Hematopoietic multipotent progenitor cell treated with erythropoietin and hydrocortisone succinate and interleukin-3 and kit ligand, for 4 days (in vitro differentiated cells): ENCODE measurements at regions not wholly inside any gene's neighbourhood (a gene's known extent, or its start where the extent isn't known, plus 50 kb on each side); places are given as distances from the start of the nearest gene placed in this dataset.

ENCODE experiments used
- DNase-seq: peaks from one replicate; pipeline ENCODE4 v3.0.0-alpha.2; 2015

GRCh38 chr7:106776618-106777347 is 88.3 kb upstream of the PIK3CG start:
- no peak for DNase-seq

GRCh38 chr7:106777674-106778299 is 87.3 kb upstream of the PIK3CG start:
- no peak for DNase-seq

- DNase-seq: no peak
Measured at GRCh38 chr7:106778656-106779250, 86.3 kb upstream of the PIK3CG start.

GRCh38 chr7:106779877-106780276 is 85.2 kb upstream of the PIK3CG start:
- peak; percentile 38 for DNase-seq

GRCh38 chr7:106781007-106781406 is 84.1 kb upstream of the PIK3CG start:
- peak; percentile 38 for DNase-seq

GRCh38 chr7:106781828-106782544 is 83.1 kb upstream of the PIK3CG start:
- no peak for DNase-seq

GRCh38 chr7:106783286-106783685 is 81.8 kb upstream of the PIK3CG start:
- DNase-seq: no peak

GRCh38 chr7:106788637-106789036 is 76.4 kb upstream of the PIK3CG start:
- DNase-seq: no peak

- DNase-seq: no peak
Measured at GRCh38 chr7:106791526-106791925, 73.6 kb upstream of the PIK3CG start.

- no peak for DNase-seq
Measured at GRCh38 chr7:106792233-106792926, 72.7 kb upstream of the PIK3CG start.

- peak; percentile 65 for DNase-seq
Measured at GRCh38 chr7:106793015-106793975, 71.8 kb upstream of the PIK3CG start.

GRCh38 chr7:106794276-106795083 is 70.6 kb upstream of the PIK3CG start:
- no peak for DNase-seq

GRCh38 chr7:106795084-106795876 is 69.8 kb upstream of the PIK3CG start:
- no peak for DNase-seq

GRCh38 chr7:106795877-106796231 is 69.2 kb upstream of the PIK3CG start:
- no peak for DNase-seq

GRCh38 chr7:106797937-106798336 is 67.1 kb upstream of the PIK3CG start:
- DNase-seq: no peak

- no peak for DNase-seq
Measured at GRCh38 chr7:106802589-106802988, 62.5 kb upstream of the PIK3CG start.

- no peak for DNase-seq
Measured at GRCh38 chr7:106806556-106806955, 58.5 kb upstream of the PIK3CG start.

GRCh38 chr7:106807474-106807873 is 57.6 kb upstream of the PIK3CG start:
- no peak for DNase-seq

GRCh38 chr7:106808967-106809635 is 56.0 kb upstream of the PIK3CG start:
- DNase-seq: no peak

- DNase-seq: no peak
Measured at GRCh38 chr7:106811472-106811871, 53.6 kb upstream of the PIK3CG start.
